ENCODE measurements at regions not wholly inside any gene's neighbourhood (a gene's known extent, or its start where the extent isn't known, plus 50 kb on each side); places are given as distances from the start of the nearest gene placed in this dataset.

DNA sequence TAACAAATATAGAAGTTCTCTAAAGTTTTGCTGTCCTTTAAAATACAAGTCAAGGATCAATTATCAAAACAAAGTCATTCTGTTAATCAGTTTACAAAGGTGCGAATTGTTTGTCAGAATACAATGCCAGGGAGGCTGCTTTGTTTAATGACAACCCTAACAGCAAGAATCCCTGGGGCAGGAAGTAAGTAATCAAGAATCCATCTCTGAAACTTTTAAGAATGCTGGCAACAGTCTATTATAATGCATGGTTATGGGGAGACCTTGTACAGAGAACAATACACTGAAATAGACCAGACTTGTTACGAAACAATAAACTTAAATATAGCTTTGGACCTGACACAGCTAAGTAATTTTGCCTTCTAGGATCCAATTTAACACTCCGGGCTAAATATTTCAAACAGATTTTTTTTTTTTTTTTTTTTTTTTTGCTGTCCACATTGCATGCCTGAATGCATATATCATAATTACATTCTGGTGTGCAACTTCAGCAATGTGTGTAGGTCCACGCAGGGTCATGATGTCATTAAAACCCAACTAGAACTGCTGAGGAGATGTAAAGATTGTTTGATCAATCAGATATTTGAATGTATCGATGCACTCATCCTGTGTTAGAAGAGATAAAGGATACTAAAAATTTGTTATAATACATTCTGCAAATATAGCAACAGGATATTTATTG lies 421.3 kb downstream of the CETN3 start:
- TF ChIP-seq, protein P1, sequence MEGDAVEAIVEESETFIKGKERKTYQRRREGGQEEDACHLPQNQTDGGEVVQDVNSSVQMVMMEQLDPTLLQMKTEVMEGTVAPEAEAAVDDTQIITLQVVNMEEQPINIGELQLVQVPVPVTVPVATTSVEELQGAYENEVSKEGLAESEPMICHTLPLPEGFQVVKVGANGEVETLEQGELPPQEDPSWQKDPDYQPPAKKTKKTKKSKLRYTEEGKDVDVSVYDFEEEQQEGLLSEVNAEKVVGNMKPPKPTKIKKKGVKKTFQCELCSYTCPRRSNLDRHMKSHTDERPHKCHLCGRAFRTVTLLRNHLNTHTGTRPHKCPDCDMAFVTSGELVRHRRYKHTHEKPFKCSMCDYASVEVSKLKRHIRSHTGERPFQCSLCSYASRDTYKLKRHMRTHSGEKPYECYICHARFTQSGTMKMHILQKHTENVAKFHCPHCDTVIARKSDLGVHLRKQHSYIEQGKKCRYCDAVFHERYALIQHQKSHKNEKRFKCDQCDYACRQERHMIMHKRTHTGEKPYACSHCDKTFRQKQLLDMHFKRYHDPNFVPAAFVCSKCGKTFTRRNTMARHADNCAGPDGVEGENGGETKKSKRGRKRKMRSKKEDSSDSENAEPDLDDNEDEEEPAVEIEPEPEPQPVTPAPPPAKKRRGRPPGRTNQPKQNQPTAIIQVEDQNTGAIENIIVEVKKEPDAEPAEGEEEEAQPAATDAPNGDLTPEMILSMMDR (IDR thresholded peaks at IDR 0.05), result no peak
- TF ChIP-seq ZFX (IDR thresholded peaks at IDR 0.05; ENCODE audit: borderline replicate concordance), result no peak
